Dermis blood vessel endothelial cell (primary cell): ENCODE measurements at regions not wholly inside any gene's neighbourhood (a gene's known extent, or its start where the extent isn't known, plus 50 kb on each side); places are given as distances from the start of the nearest gene placed in this dataset.

Source experiments
- DNase-seq: peaks from one replicate; pipeline ENCODE4 v3.0.0; 2010

DNA sequence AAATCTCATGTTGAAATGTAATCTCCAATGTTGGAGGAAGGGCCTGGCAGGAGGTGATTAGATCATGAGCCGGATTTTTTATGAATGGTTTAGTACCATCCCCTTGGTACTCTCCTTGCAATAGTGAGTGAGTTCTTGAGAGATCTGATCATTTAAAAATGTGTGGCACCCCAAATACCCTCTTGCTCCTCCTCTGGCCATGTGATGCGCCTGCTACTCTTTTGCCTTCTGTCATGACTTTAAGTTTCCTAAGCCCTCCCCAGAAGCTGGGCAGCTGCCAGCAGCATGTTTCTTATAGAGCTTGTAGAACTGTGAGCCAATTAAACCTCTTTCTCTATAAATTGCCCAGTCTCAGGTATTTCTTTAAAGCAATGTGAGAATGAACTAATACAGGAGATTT lies 72.6 kb upstream of the FIGN start:
- DNase-seq = no peak

GRCh38 chr2:163802284-163802683 lies 66.5 kb upstream of the FIGN start:
- no peak for DNase-seq

DNA sequence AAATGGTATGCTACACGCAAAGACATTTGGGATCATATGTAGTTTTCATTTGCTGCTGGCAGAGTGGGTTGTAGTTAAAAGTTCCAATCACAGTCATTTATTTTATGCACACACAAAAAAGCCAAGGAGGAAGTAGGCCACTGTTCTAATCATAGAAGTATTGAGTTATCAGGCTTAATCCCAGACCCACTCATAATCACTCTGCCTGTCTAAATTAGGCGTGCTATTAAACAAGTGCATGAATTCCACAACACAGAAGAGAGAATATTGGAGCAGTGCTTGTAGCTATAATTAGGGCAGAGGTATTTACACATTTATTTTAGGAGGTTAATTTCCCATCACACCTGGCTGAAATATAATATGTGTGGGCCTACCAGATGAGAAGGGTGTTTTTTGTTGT lies 65.7 kb upstream of the FIGN start:
- DNase-seq = no peak

- no peak for DNase-seq
Observed at GRCh38 chr2:163800951-163801381, 65.2 kb upstream of the FIGN start.

DNA sequence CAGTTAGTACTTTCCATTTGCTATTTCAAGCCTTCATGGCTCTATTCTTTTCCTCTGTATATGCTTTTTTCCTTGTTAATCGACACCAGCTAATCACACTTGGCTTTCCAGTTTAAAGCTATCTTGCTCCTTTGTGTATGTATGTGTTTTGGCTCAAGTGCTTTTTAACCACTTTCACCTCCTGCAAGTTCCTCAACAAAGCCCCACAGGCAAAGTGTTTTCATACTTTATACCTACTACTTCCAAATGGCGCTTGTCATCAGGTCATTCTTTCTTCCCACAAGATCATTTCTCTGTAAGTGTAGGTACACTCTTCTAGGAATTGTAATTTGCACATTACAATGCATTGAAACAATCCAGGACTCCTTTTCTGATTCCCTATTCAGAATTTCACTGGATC lies 64.0 kb upstream of the FIGN start:
- no peak for DNase-seq

DNA sequence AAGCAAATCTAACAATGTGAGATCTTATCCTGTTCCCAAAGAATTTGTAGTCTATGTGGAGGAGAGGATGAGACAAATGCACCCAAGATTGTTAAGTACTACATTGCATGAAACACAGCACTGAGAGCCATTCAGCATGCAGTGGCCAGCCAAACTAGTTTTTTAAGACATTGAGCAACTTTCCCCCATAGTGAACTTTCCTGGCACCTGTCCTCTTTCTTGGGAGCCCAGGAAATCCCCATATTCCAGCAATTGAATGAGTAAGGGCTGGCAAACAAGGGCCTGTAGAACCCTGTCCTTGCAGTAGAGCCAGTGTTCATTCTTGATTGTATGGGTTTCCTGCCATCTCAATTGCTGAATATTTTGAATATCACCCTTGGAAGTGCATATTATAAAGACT lies 58.8 kb upstream of the FIGN start:
- DNase-seq = no peak
